ENCODE measurements at regions not wholly inside any gene's neighbourhood (a gene's known extent, or its start where the extent isn't known, plus 50 kb on each side); places are given as distances from the start of the nearest gene placed in this dataset.

- WGBS, 2 donors: 47 to 53% methylated on average over 3 of the region's 3 CpGs
- TF ChIP-seq CTCF (IDR thresholded peaks at IDR 0.05) (no peak), POLR2A (IDR thresholded peaks at IDR 0.05) (no peak)
- no peak for DNase-seq
- no peaks in the 10 kb centered on the region for H3K4me1 ChIP-seq
- H3K27ac ChIP-seq: no peak overlapping the region
- no peaks in the 10 kb centered on the region for H3K36me3 ChIP-seq (replicated peaks in 1 of 2; ENCODE audit: insufficient read depth in 1 of 2, low read depth in 2 of 2)
- H3K9me3 ChIP-seq: no peaks in the 10 kb centered on the region
- H3K4me3 ChIP-seq: no peak overlapping the region
- H3K27me3 ChIP-seq: no peaks in the 10 kb centered on the region
- intact Hi-C loops (cut with DNase I): no loop called here
- ATAC-seq: no peak
Measured at GRCh38 chr2:150274108-150274507, 213.4 kb downstream of the RND3 start.

- H3K36me3 ChIP-seq (replicated peaks in 1 of 2; ENCODE audit: insufficient read depth in 1 of 2, low read depth in 2 of 2): no peaks in the 10 kb centered on the region
- H3K9me3 ChIP-seq: no peaks in the 10 kb centered on the region
- intact Hi-C loops (cut with DNase I): no loop called here
- H3K4me1 ChIP-seq: no peaks in the 10 kb centered on the region
- ATAC-seq: no peak
- TF ChIP-seq CTCF (IDR thresholded peaks at IDR 0.05) (no peak), POLR2A (IDR thresholded peaks at IDR 0.05) (no peak)
- DNase-seq: no peak
- no peaks in the 10 kb centered on the region for H3K27me3 ChIP-seq
- H3K27ac ChIP-seq: no peak overlapping the region
- H3K4me3 ChIP-seq: no peak overlapping the region
Measured at GRCh38 chr2:150271952-150272802, 215.3 kb downstream of the RND3 start.

GRCh38 chr2:150267651-150268415 lies 219.6 kb downstream of the RND3 start:
- H3K4me1 ChIP-seq: no peaks in the 10 kb centered on the region
- no peaks in the 10 kb centered on the region for H3K9me3 ChIP-seq
- H3K36me3 ChIP-seq (replicated peaks in 1 of 2; ENCODE audit: insufficient read depth in 1 of 2, low read depth in 2 of 2): no peaks in the 10 kb centered on the region
- no peaks in the 10 kb centered on the region for H3K27me3 ChIP-seq
- 73 to 80% methylated on average over 3 of the region's 3 CpGs for WGBS, 2 donors
- H3K4me3 ChIP-seq: no peak overlapping the region
- ATAC-seq (no peak), DNase-seq (no peak)
- no peak overlapping the region for H3K27ac ChIP-seq
- intact Hi-C loops (cut with DNase I): no loop called here
- TF ChIP-seq CTCF (IDR thresholded peaks at IDR 0.05) (no peak), POLR2A (IDR thresholded peaks at IDR 0.05) (no peak)

- H3K27ac ChIP-seq: no peak overlapping the region
- TF ChIP-seq POLR2A (IDR thresholded peaks at IDR 0.05) (no peak), CTCF (IDR thresholded peaks at IDR 0.05) (no peak)
- 87 to 90% methylated on average over 2 of the region's 2 CpGs for WGBS, 2 donors
- intact Hi-C loops (cut with DNase I): no loop called here
- ATAC-seq: no peak
- no peaks in the 10 kb centered on the region for H3K9me3 ChIP-seq
- DNase-seq: no peak
- H3K4me3 ChIP-seq: no peak overlapping the region
- no peaks in the 10 kb centered on the region for H3K4me1 ChIP-seq
- H3K36me3 ChIP-seq (replicated peaks in 1 of 2; ENCODE audit: insufficient read depth in 1 of 2, low read depth in 2 of 2): no peaks in the 10 kb centered on the region
- H3K27me3 ChIP-seq: no peaks in the 10 kb centered on the region
Measured at GRCh38 chr2:150266931-150267330, 220.5 kb downstream of the RND3 start.
